ENCODE measurements at regions not wholly inside any gene's neighbourhood (a gene's known extent, or its start where the extent isn't known, plus 50 kb on each side); places are given as distances from the start of the nearest gene placed in this dataset.

DNA sequence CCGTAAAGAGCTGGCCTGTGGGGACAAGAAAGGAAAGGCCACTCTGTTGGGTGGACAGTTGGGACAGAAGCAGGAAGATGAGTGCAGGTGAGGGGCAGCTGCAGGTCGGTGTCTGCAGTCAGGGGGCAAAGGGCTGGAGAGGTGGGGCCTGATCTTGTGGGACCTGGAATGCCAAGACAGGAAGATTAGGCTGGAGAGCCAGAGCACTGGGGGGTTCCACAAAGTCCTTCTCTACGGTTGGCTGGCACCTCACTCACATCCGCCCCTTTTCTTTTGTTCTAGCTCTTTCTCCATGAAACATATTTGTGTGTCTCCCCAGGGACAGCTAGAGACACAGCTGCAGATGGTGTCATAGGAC is 404.1 kb downstream of the PTPRU start:
- DNase-seq = no peak

GRCh38 chr1:29639741-29640427 is 403.6 kb downstream of the PTPRU start:
- DNase-seq = no peak

DNA sequence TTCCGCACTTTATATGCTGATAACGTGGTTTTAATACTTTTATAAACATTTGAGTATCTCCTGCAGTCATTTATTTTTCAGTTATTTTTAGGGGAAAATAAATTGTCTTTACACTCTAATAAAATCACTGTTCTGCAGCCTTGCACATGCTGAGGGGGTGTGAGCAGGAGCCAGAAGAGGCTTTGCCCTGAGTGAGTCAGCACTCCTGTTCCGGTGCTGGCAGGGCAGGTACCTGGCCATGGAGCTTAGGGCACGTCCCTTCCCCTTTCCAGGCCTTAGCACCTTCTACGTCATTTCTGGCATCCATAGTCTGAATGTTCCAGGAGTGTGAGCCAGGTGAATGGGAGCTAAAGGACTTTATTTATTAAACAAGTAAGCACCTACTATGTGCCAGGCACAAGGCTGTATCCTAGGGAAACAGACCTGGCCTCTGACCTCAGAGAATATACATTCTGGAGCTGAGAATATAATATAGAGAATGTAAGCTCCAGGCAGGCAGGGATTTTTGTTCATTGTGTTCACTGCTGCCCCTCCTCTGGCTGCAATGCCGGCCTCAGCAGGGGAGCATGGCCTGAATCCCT is 402.9 kb downstream of the PTPRU start:
- no peak for DNase-seq

DNA sequence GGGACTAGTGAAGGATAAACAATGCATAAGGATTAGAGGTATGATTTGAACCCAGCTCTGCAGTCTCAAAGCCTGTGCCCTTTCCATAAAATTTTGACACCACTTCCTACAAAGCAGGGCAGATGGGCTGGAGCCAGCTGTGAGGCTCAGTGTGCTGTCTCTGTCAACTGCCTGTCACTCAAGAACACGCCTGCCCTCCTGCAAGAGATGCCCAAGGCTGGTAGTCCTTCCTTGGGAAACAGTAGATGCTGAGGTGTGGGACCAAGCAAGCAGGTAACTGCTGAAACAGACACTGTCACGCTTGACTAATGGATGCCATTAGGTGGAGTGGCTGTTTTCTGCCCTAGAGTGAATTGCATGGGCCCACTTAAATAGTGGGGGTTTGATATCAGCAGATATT is 402.0 kb downstream of the PTPRU start:
- DNase-seq = no peak

GRCh38 chr1:29636936-29637335 is 400.6 kb downstream of the PTPRU start:
- DNase-seq = no peak

- DNase-seq = no peak
Measured at GRCh38 chr1:29635501-29636263, 399.4 kb downstream of the PTPRU start.

DNA sequence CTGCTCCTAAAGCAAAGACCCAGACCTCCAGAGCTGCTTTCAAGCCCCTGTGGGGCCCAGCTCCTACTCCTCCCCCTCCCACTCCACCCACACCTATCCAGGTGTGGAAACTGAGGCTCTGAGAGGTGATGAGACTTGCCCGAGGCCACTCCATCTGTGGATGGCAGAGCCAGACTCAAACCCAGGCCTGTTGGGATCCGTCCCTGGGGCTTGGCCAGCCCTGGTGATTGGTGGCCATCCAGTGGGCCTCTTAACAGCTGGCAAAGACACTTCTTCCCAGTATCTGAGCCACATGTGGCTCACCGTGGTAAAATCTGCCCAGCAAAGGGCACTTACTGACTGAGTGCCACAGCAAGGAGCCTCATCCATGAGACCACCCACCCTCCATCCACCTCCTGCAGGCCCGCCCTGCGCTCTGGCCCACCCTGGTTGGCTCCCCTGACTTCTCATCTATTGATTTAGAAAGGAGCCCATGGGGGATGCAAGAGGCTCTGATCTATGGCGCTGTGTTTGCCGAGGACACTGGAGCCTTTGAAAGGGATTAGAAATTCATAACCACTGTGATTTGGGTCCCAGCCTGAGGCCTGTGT is 398.5 kb downstream of the PTPRU start:
- no peak for DNase-seq

- no peak for DNase-seq
Measured at GRCh38 chr1:29634324-29634723, 398.0 kb downstream of the PTPRU start.

DNA sequence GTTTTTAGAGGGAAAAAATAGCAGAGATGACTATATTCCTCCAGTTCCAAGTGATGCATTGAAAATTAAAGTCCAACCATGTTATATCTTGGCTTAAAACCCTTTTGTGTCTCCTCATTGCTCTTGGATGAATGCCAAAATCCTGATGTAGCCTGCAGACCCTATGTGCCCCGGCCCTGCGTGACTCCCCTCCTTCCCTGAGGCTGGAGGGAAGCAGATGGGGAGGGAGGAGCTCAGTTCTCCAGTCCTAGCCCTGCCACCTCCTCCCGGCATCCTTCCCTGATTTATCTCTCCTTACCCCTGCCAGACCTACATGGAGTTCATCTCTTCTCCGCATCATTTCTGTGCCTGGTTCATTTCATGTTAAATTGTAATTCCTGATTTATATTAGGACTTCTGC is 397.4 kb downstream of the PTPRU start:
- DNase-seq = no peak

GRCh38 chr1:29632806-29633615 is 396.7 kb downstream of the PTPRU start:
- DNase-seq = no peak

DNA sequence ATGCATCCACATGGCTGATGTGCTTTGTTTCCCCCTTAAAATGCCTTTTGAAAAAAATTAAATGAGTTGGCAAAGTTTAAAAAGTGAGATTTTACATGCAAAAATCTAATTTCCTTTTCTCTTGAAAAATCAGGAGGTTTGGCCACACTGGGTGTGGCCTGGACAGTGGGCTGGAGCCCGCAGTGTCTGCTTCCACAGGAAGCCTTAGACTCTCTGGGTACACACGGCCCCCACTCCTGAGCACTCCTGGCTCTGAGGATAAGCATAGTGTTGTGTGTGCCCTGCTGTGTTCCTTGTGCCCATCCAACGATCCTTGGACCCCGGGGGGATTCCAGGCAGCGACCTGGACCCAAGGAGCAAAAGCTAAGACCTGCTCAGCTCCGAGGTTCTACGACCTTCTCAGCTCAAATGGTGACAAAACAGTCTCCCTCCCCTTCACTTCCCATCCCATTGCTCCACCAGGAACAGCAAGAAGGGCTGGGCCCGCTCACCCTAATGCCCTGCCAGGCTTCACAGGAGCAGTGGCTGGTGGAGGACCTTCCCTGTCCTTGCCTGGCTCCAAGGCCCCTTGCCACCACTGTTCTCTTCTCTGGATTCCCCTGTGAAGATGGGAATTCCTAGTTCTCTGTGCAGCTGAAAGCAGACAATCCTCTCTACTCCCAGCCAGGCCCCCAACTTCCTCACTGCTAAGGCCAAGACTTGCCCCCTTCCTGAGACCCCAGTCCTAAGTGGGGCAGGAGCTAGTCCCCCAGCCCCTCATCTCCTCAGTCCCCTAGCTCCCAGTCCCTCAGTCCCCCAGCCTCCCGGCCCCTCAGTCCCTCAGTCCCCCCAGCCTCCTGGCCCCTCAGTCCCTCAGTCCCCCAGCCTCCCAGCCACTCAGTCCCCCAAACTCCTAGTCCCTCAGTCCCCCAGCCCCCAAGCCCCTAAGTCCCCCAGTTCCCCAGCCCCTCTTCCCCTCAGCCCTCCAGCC is 395.8 kb downstream of the PTPRU start:
- no peak for DNase-seq

- no peak for DNase-seq
Measured at GRCh38 chr1:29631361-29631760, 395.0 kb downstream of the PTPRU start.

- no peak for DNase-seq
Measured at GRCh38 chr1:29630756-29631155, 394.4 kb downstream of the PTPRU start.

GRCh38 chr1:29629814-29630516 is 393.6 kb downstream of the PTPRU start:
- no peak for DNase-seq

- no peak for DNase-seq
Measured at GRCh38 chr1:29629401-29629800, 393.1 kb downstream of the PTPRU start.

DNA sequence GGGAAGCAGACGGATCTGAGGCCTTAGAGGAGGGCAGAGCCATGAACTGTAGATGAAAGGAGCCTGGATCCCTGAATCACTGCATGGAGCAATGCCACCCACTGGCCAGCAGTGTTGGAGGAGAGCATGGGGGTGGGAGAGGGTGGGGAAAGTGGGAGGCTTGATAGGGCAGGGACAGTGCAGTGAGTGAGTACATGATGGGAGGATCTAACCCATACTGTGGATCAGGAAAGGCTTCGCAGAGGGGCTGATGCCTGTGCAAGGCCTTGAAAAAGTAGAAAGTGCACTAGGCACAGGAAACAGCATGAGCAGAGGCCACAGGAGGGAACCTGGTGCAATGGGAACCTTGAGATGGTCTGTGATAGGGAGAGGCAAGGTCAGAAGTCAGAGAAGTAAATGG is 391.9 kb downstream of the PTPRU start:
- DNase-seq = no peak

- no peak for DNase-seq
Measured at GRCh38 chr1:29626726-29627125, 390.4 kb downstream of the PTPRU start.

- DNase-seq = no peak
Measured at GRCh38 chr1:29626066-29626465, 389.7 kb downstream of the PTPRU start.

DNA sequence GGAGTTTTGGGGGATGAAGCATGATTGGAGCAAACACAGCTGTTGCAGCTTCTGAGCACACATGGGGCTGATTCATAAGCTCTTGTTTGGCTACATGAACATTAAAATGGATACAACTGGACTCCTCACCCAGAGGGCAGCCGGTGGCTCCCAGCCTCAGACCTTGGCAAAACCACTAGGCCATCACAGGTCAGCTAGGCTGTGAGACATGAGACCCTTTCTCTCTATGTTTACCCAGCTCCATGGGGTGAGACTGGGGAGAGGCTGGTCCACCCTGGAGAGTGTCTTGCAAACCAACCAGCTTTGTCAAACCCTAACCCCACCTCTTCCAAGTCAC is 388.7 kb downstream of the PTPRU start:
- DNase-seq = no peak

DNA sequence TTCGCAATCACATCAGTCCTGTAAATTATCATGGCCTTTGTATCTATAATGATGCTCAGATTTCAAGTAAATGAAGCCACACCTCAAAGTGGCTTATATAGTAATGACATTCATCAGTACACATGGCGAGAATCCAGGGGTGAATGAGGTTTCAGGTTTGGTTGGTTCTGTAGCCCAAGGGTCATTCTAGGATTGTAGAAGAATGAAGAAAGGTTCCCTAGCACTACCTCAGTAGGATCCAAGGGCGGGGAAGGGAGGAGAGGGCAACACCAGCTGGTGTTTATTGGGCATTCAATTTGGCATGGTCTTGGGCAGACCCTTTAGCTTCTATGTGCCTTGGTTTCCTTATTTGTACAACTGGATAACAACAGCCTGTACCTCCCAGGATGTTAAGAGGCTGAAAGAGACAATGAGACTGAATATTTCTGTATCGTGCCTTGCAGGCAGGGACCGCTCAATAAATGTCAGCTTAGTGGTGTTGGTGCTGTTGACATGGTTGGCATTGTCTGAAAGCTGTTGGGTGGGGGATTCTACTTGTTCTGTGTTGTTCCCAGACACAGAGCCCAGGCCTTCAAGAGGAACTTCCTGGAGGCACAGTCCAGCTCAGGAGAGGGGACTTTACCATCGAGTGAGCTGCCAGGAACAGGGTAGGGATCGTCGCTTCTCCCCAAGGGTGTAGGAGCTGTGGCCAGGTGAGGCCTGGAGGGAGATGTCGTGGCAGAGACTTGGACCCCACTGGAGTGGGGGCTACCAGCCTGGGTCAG is 388.2 kb downstream of the PTPRU start:
- no peak for DNase-seq

DNA sequence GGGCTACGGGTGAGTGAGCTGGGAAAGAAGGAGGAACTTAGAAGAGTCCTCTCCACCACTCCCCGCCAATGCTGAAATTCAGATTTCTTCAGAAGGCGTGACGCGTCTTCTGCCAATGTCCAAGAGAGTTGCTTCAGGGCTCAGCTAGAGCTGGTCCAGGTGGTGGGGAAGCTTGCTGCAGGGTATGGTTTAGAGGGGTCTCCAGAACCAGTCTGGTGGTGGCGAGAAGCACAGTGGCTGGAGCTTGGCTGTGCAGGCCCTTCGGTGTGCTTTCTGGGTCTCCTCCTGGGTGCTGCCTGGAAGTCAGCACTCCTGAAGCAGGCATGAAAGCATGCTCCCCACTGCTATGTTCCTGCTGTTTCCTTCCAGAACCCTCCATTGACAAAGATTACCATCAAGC is 387.2 kb downstream of the PTPRU start:
- DNase-seq = no peak
